ENCODE measurements at regions not wholly inside any gene's neighbourhood (a gene's known extent, or its start where the extent isn't known, plus 50 kb on each side); places are given as distances from the start of the nearest gene placed in this dataset.
"Not testable (repeated sequence)": the region's sequence is repeated elsewhere in the genome, so short reads cannot be mapped to it uniquely, and the experiment has no call there.

DNA sequence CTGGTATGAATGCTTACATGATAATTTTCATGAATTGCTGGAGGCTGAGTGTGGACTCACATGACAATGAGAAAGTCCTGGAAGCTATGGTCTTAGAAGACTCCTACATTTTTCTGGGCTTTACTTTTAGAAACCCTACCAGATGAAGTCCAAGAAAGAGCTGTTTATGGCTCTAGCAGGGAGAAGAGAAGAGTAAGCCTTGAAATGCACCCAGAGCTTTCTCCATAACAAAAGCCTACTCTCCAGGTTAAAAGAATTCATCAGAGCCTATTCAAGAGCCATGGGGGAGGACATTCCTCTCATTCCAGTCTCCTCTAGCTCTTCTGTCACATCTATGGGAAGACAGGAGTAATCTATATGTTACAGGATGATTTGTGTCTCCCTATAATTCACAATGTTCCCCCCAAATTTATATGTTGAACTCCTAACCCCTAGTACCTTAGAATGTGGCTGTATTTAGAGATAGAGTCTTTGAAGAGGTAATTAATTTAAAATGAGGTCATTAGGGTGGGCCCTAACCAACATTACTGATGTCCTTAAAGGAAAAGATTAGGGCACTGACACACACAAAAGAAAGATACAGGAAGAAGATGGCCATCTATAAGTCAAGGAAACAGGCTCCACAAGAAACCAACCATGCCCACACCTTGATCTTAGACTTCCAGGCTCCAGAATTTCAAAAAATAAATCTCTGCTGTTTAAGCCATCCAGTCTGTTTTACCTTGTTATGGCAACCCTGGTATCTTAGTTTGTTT is 193.8 kb upstream of the PTER start:
- no peak for DNase-seq

DNA sequence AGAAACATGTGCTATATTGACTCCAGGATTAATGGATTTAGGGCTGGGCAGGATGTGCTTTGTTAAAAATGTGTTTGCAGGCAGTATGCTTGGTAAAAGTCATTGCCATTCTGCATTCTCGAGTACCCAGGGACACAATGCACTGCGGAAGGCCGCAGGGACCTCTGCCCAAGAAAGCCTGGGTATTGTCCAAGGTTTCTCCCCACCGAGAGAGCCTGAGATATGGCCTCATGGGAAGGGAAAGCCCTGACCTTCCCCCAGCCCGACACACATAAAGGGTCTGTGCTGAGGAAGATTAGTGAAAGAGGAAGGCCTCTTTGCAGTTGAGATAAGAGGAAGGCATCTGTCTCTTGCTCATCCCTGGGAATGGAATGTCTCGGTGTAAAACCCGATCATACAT is 186.7 kb upstream of the PTER start:
- not testable (repeated sequence) for DNase-seq

DNA sequence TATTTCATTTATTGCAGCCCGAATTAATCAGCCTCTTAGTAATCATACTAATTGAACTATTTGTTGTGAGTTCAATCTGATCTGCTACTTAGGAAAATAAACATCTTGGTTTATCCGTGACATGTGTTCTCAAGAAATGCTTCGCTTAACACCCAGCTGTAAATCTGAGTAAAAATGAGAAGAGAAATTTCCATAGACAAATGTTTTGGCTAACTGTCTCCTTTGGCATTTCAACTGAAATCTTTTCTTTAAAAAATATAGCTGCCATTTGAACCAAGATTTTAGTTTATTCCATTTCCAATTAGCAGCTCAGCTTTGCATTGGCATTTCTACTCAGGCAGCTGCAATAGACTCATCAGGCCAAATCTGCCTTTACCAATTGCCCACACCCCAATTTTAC is 180.5 kb upstream of the PTER start:
- no peak for DNase-seq

DNA sequence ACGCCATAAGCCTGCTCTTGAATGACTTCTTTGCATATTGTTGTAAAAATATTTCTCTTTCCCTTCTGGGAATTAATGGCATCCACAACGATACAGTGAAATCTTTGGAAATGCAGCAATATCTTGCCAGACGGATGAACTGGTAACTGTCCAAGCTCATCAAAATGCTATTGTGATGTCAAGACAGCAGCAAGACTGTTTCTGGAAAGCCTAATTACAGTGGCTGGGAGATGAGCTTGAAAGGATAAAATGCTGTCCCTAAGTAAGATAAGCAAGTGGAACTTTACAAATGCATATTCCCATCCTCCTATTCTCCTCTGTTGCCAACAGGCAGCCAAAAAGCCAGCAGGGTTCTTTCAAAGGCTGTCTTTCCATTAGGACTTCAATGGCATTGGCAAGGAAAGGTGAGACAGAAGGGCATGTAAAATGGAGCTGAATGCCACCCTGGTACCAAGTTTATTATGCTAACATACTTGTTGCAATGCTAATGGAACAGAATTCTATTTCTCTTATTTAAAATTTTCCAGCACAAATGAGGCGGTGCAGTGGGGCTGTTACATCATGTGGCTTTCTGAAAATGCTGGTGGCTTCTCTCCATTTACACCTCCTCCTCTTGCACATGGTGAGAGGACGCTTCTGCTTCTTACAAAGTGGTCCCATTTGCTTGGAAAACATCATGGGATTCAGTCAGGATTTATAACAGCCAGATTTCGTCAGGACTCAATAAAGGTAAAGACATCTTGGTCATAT is 178.3 kb upstream of the PTER start:
- DNase-seq, result no peak

DNA sequence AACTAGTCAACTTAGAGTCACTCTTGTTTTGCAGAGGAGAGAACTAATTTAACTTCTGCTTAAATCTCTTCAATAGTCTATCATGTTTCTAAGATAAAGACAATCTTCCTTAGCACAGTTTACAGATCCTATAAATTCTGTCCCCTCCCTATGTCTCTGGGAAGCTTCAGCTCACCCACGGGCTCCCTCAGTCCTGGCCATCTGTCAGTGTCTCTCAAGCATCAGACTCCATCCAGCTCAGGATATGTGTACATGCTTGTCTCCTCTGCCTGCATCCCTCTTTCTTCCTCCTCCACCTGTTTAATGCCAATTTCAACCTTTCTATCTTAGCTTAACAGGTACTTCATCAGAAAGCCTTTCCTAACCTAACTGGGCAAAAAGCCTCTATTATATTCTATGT is 177.1 kb upstream of the PTER start:
- DNase-seq, result no peak

DNA sequence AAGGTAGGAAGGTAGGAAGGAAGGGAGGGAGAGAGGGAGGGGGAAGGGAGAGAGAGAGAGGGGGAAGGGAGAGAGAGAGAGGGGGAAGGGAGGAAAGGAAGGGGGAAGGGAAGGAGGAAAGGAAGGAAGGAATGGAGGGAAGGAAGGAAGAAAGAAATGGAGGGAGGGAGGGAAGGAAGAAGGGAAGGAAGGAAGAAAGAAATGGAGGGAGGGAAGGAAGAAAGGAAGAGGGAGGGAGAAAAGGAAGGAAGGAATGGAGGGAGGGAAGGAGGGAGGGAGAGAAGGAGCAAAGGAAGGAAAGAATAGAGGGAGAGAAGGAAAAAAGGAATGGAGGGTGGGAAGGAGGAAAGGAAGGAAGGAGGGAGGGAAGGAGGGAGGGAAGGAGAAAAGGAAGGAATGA is 176.4 kb upstream of the PTER start:
- no peak for DNase-seq

DNA sequence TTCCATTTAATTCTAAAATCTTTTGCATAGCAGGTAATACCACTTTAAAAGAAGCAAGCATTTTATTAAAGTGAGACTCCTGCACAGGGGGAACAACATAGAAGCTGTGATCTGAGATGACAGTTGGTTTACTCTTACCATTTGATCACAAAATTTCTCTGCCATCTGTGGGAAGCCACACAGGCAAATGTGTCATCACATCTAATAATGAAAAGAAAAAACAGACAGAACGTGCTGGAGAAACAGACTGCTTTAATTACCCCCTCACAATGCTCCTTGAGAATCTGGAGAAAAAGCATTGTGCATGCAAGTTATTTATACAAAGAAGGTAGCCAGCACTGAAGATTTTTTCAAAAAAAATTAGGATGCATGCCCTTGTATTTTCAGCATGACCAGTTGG is 165.2 kb upstream of the PTER start:
- DNase-seq, result no peak

DNA sequence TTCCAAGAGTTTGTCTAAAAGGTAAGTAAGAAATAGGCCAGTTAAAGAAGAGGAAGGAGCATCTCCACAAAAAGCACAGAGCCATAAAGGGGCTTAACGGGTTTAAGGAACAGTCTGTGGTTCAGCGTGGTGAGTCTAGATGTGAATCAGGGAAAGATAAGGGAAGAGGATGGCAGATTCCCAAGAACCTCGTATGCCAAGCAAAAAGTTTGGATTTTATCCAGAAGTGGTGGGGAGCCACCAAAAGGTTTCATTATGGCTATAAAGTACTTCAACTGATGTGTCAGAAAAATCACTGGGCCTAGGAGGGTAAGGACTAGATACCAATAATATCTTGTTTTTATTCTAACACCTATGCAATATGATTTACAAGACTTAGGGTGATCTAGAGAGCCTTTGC is 161.9 kb upstream of the PTER start:
- DNase-seq, result no peak

DNA sequence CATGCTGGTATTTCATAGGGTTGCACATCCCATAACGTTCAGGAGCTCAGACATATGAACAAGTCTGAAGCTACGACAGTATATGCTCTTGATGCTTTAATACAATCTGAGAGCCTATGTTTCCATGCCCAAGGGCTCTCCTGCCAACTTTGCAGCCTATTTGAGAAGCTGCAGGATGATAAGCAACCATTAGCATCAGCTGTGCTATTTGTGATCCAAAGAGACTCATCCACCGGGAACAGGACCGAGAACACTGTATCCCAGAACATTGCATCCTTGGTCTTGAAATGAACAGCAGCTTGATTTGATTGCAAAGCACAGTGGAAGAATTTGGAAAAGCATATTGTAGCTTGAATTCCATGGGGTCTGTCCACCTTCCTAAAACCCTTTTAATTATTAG is 156.2 kb upstream of the PTER start:
- no peak for DNase-seq

DNA sequence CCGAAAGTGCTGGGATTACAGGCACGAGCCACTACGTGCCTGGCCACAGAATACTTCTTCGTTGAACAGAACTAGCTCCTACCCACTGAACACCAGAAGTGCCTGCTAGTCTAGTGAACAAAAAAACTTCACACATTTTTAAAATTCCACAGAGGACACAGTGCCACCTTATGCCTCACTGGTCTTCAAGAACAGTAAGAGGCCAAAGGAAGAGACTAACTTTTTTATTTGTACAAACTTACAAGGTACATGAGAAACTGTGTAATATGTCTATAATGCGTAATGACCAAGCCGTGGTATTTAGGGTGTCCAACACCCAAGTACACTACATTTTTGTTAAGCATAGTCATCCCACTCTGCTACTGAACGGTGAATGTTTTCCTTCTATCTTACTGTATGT is 144.4 kb upstream of the PTER start:
- no peak for DNase-seq

DNA sequence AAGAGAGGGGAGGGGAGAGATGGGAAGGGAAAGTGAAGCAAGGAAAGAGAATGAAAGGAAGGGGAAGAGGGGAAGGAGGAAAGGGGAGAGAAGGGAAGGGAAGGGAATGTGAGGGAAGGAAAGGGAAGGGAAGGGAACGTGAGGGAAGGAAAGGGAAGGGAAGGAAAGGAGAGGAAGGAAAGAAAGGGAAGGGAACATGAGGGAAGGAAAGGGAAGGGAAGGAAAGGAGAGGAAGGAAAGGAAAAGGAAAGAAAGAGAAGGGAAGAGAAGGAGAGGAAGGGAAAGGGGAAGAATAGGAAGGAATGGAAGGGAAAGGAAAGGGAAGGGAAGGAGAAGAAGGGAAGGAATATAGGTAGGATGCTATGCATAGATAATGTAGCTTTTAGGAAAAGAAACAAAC is 139.7 kb upstream of the PTER start:
- DNase-seq, result no peak

DNA sequence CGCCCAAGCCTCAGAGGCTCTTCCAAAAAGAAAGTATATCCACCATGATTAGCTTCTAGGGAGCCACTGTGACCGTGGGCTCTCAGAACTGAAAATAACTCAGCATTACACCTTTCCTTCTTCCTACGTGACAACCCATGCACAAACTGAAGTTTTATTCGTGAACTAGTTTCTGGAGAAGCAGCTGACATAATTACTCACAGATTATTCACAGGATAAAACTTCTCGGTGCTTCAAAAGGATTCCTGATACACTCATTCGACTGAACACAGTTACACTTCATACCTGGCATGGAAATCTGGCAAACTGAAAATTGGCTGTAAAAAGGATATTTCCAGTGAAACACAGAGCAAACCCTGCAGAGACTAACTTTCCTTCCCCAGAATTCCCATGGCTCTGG is 139.2 kb upstream of the PTER start:
- DNase-seq, result no peak

DNA sequence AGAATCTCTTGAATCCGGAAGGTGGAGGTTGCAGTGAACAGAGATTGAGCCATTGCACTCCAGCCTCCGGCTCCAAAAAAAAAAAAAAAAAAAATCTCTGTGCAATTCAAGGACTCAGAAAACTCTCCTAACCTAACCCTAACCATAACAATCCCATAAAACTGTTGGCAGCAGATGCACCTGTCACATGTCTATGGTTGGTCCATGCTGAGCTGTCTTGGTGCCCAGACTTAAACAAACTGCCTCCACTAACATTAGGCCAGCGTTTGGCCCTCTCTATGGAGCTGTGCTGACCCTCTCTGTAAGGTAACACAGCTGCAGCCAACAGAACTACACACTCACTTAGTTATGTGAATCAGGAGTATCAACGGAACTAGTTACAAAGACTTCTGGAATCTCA is 132.5 kb upstream of the PTER start:
- DNase-seq, result no peak

DNA sequence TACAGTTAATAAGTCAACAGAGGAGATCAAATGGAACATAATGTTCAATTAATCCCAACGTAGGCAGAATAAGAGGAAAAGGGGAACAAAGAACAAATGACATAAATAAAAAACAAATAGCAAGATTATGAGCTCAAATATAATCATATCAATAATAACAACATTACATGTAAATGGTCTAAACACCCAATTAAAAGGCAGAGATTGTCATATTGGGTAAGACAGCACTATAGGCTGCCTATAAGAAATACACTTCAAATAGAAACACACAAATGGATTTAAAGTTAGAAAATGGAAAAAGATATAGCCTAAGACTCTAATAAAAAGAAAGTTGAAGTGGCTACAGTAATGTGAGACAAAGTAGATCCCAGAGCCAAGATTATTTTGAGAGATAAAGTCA is 126.4 kb upstream of the PTER start:
- DNase-seq, result no peak

DNA sequence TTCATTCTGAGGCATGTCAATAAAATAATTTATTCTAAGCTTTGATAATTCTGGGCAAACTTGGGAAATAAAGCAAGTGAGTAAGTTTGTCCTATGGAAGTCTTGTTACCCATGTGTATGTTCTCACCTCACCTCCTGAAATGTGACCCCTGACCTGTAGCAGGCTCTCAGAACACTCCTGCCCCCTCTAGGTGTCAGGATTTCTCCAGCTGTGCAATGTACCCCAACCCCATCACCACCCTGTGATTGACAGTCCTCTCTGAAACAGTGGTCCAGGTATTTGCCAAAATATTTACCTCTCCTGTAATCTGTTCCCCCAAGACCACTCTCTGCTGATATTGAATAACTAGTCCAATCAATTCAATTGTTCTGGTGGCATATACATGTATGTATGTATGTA is 122.6 kb upstream of the PTER start:
- no peak for DNase-seq

DNA sequence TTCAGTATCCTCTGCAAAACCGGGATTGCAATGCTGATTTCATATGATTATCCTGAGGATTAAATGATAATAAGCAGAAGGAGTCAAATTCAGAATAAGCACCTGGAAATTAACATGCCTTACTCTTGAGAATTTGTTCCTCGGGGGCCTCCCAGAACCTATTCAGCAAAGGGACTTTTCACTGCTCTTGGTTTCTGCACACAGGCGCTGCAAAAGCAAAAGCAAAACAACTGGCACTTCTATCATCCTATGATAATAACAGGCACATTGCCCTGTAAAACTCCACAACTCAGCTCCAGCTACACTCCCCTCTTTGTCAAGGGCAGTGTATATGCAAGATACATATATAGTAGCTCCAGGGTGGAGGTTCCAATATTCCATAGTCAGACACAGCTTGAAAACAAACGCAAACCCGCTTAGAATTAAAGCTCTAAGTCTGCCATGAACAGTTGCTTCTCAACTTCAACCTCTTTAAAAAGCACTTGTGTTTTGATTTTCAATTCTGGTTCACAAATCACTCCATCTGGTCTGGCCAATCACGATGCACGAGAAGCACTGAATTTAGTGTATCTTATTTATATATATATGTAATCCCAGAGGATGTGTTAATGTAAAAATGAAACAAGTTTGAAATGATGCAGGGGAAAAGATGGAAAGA is 119.9 kb upstream of the PTER start:
- no peak for DNase-seq

DNA sequence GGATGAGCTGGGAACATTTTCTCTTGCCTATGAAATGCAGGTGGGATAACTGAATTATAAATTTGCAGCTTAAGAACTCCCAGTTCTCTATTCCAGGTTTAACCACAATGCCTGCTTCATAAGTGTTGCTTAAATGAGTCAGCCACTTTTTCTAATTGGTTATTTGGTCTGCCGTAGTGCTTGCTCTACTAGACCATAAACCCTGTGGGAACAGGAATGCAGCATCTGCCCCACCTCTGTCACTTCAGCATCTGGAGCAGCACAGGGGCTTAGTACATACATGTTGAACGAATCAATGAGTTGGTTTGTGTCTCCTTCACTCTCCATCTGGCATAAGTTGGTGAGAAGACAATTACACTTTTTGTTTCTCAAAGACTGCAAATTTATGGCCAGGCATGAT is 95.2 kb upstream of the PTER start:
- no peak for DNase-seq

DNA sequence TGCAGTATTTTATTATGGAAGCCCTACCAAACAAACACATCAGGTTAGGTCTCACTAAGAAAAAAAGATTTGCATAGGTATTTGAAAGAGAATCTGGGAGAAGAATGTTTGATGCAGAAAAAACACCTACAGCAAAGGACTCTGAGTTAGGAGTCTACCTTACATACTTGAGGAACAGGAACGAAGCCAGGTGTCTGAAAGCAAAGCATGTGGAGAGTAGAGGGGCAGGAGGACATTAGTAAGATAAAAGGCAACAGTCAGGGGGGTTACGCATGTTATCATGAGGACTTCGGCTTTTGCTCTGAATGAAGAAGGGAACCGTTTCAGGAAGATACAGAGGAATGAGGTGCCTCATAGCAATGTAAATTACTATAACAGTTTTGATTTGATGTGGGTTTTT is 87.9 kb upstream of the PTER start:
- no peak for DNase-seq

DNA sequence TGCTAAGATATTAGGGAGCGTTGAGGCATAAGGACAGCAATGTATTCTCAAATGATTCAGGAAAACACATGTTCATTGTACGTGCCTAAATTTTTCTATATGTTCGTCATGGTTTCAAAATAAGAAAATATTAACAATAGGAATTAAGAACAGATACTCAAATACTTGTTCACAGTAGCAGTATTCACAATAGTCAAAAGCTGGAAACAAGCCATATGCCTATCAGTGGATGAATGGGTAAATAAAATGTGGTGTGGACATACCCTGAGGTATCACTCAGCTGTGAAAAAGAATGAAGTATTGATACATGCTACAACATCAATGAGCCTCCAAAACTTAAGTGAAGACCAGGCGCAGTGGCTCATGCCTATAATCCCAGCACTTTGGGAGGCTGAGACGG is 84.7 kb upstream of the PTER start:
- DNase-seq, result no peak

DNA sequence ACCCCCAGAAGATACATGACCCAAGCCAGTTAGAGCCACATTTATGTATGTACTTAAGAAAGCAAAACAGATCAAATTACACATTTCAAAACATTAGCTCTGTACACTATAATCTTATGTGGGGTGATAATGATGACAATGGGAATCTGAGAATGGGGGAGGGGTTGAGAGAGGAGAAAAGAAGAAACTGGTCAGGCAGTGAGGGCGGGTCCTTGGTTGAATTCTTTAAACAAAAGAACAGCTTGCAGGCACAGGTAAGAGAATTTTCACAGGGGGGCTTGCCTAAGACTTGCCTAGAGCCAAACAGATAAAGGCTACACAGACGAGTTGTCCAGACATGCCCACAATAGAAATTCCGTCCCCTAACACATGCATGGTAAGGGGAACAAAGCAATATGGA is 76.8 kb upstream of the PTER start:
- no peak for DNase-seq

DNA sequence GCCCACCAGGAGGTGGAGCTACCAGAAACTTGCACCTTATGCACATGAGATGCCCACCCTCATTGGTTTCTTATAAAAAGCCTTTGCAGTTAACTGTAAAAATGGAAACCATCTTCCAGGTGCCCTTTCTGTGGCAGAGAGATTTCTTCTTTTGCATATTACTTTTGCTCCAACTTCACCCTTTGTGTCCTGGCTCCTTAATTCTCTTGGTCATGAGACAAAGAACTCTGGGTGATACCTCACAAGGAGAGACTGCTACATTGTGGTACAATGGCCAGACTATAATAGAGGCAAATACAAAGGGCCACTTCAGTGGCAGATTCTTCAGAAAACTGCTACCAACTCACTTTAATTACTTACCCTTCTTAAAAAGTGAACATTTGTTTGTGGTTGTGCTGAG is 76.4 kb upstream of the PTER start:
- DNase-seq, result no peak

DNA sequence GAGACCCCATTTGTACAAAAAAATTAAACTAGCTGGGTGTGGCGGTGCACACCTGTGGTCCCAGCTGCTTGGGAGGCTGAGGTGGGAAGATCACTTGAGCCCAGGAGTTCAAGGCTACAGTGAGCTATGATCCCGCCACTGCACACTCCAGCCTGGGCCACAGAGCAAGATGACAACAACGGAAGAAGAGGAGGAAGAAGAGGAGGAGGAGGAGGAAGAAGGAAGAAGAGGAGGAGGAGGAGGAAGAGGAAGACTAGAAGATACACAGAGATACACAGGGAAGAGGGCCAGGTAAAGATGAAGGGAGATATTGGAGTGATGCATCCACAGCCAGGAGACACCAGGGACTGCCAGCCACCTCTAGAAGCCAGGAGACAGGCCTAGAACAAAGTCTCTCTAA is 75.7 kb upstream of the PTER start:
- DNase-seq, result no peak

DNA sequence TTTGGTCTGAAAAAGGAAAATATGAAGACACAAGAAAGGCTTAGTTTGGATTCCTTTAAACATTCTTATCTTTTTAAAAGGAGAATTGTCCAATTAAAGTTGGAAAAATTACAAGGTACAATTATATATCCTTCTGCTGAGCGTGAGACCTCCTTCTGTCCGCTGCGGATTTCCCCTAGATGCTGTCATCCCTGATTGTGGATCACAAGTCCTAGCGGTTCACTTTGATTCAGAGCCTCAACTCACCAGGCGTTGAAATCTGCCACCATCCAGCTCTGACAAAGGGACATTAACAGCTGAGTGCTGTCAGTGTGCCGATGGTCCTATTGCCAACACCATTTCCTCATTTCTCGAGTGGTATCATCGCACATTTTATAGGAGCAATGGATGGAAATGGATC is 73.1 kb upstream of the PTER start:
- DNase-seq, result no peak

DNA sequence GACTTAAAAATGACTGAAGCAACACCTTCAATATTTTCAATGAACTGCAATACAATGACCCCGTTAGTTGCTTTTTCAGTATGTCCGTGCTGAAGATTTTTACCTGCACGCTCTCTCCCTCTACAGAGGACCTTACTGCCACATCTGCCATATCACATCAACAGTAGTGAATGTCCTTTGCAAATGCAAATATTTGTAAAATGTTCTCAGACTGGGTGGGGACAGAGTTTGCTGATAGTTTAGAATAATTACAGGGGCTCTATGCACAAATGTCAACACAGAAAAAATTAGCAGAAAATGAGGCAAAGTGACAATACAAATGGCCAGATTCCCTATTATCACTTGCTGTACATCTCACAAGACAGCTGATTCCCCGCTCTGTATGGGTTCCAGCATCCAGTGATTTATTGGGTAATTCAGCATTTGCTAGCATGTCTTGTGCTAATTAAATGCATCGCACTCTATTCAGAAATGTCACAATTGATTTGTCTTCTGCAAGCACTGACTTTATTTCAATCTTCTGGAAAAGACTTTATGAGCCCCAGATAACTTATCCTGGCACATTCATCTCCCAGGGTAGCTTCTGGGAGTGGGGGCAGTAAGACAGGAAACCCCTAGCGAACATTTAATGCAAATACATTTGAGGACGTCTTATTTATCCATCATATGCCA is 69.1 kb upstream of the PTER start:
- no peak for DNase-seq
